ENCODE measurements at regions not wholly inside any gene's neighbourhood (a gene's known extent, or its start where the extent isn't known, plus 50 kb on each side); places are given as distances from the start of the nearest gene placed in this dataset.

GRCh38 chr7:123237-123636, 69.1 kb upstream of the FAM20C start:
- H3K27me3 Mint-ChIP-seq = no peaks in the 10 kb centered on the region
- H3K4me1 Mint-ChIP-seq = no peaks in the 10 kb centered on the region
- H3K36me3 Mint-ChIP-seq = no peaks in the 10 kb centered on the region
- no peak for DNase-seq
- no peaks in the 10 kb centered on the region for H3K9me3 Mint-ChIP-seq
- no peak overlapping the region for H3K27ac Mint-ChIP-seq
- no peak overlapping the region for H3K4me3 Mint-ChIP-seq

- H3K4me1 Mint-ChIP-seq = no peaks in the 10 kb centered on the region
- no peaks in the 10 kb centered on the region for H3K9me3 Mint-ChIP-seq
- no peak overlapping the region for H3K4me3 Mint-ChIP-seq
- no peaks in the 10 kb centered on the region for H3K36me3 Mint-ChIP-seq
- no peak for DNase-seq
- no peaks in the 10 kb centered on the region for H3K27me3 Mint-ChIP-seq
- no peak overlapping the region for H3K27ac Mint-ChIP-seq
Measured at GRCh38 chr7:124130-124949, 68.0 kb upstream of the FAM20C start.

- Mint-ChIP-seq H3K27me3 (no peaks in the 10 kb centered on the region), H3K36me3 (no peaks in the 10 kb centered on the region), H3K4me3 (no peak overlapping the region), H3K27ac (no peak overlapping the region), H3K9me3 (no peaks in the 10 kb centered on the region), H3K4me1 (no peaks in the 10 kb centered on the region)
- DNase-seq = no peak
Measured at GRCh38 chr7:125061-125475, 67.3 kb upstream of the FAM20C start.

- DNase-seq = no peak
- Mint-ChIP-seq H3K4me1 (no peaks in the 10 kb centered on the region), H3K27ac (no peak overlapping the region), H3K4me3 (no peak overlapping the region), H3K27me3 (no peaks in the 10 kb centered on the region), H3K36me3 (no peaks in the 10 kb centered on the region), H3K9me3 (no peaks in the 10 kb centered on the region)
Measured at GRCh38 chr7:125661-126060, 66.7 kb upstream of the FAM20C start.

GRCh38 chr7:126368-126767, 66.0 kb upstream of the FAM20C start:
- Mint-ChIP-seq H3K27ac (no peak overlapping the region), H3K4me1 (no peaks in the 10 kb centered on the region), H3K9me3 (no peaks in the 10 kb centered on the region), H3K4me3 (no peak overlapping the region), H3K27me3 (no peaks in the 10 kb centered on the region), H3K36me3 (no peaks in the 10 kb centered on the region)
- no peak for DNase-seq

GRCh38 chr7:127064-127598, 65.2 kb upstream of the FAM20C start:
- Mint-ChIP-seq H3K27ac (no peak overlapping the region), H3K27me3 (no peaks in the 10 kb centered on the region), H3K9me3 (no peaks in the 10 kb centered on the region), H3K4me3 (no peak overlapping the region), H3K36me3 (no peaks in the 10 kb centered on the region), H3K4me1 (no peaks in the 10 kb centered on the region)
- no peak for DNase-seq

- Mint-ChIP-seq H3K27ac (no peak overlapping the region), H3K4me1 (no peaks in the 10 kb centered on the region), H3K27me3 (no peaks in the 10 kb centered on the region), H3K36me3 (no peaks in the 10 kb centered on the region), H3K9me3 (no peaks in the 10 kb centered on the region), H3K4me3 (no peak overlapping the region)
- DNase-seq = no peak
Measured at GRCh38 chr7:128171-129080, 63.9 kb upstream of the FAM20C start.

- Mint-ChIP-seq H3K27me3 (no peaks in the 10 kb centered on the region), H3K27ac (no peak overlapping the region), H3K9me3 (no peaks in the 10 kb centered on the region), H3K4me3 (no peak overlapping the region), H3K4me1 (no peaks in the 10 kb centered on the region), H3K36me3 (no peaks in the 10 kb centered on the region)
- no peak for DNase-seq
Measured at GRCh38 chr7:129366-130221, 62.8 kb upstream of the FAM20C start.

GRCh38 chr7:130222-130572, 62.2 kb upstream of the FAM20C start:
- no peaks in the 10 kb centered on the region for H3K4me1 Mint-ChIP-seq
- H3K9me3 Mint-ChIP-seq = no peaks in the 10 kb centered on the region
- no peaks in the 10 kb centered on the region for H3K36me3 Mint-ChIP-seq
- DNase-seq = no peak
- no peak overlapping the region for H3K27ac Mint-ChIP-seq
- no peak overlapping the region for H3K4me3 Mint-ChIP-seq
- no peaks in the 10 kb centered on the region for H3K27me3 Mint-ChIP-seq

GRCh38 chr7:130875-131780, 61.2 kb upstream of the FAM20C start:
- Mint-ChIP-seq H3K27me3 (no peaks in the 10 kb centered on the region), H3K27ac (no peak overlapping the region), H3K9me3 (no peaks in the 10 kb centered on the region), H3K36me3 (no peaks in the 10 kb centered on the region), H3K4me1 (no peaks in the 10 kb centered on the region), H3K4me3 (no peak overlapping the region)
- no peak for DNase-seq

- no peak overlapping the region for H3K4me3 Mint-ChIP-seq
- no peaks in the 10 kb centered on the region for H3K4me1 Mint-ChIP-seq
- no peaks in the 10 kb centered on the region for H3K9me3 Mint-ChIP-seq
- H3K36me3 Mint-ChIP-seq = no peaks in the 10 kb centered on the region
- H3K27ac Mint-ChIP-seq = no peak overlapping the region
- no peak for DNase-seq
- no peaks in the 10 kb centered on the region for H3K27me3 Mint-ChIP-seq
Measured at GRCh38 chr7:131781-132482, 60.4 kb upstream of the FAM20C start.

- H3K27ac Mint-ChIP-seq = no peak overlapping the region
- no peak overlapping the region for H3K4me3 Mint-ChIP-seq
- no peaks in the 10 kb centered on the region for H3K9me3 Mint-ChIP-seq
- no peaks in the 10 kb centered on the region for H3K27me3 Mint-ChIP-seq
- DNase-seq = no peak
- no peaks in the 10 kb centered on the region for H3K4me1 Mint-ChIP-seq
- no peaks in the 10 kb centered on the region for H3K36me3 Mint-ChIP-seq
Measured at GRCh38 chr7:132899-133298, 59.5 kb upstream of the FAM20C start.

GRCh38 chr7:133470-133869, 58.9 kb upstream of the FAM20C start:
- no peak overlapping the region for H3K4me3 Mint-ChIP-seq
- no peaks in the 10 kb centered on the region for H3K36me3 Mint-ChIP-seq
- no peaks in the 10 kb centered on the region for H3K27me3 Mint-ChIP-seq
- H3K27ac Mint-ChIP-seq = no peak overlapping the region
- no peaks in the 10 kb centered on the region for H3K4me1 Mint-ChIP-seq
- DNase-seq = no peak
- no peaks in the 10 kb centered on the region for H3K9me3 Mint-ChIP-seq

Data from activated naive CD8-positive, alpha-beta T cell treated with anti-CD3 and anti-CD28 coated beads for 36 hours (primary cell).